ENCODE measurements at regions not wholly inside any gene's neighbourhood (a gene's known extent, or its start where the extent isn't known, plus 50 kb on each side); places are given as distances from the start of the nearest gene placed in this dataset.

- TF ChIP-seq E2F1 (CRISPR knock-in tag; IDR thresholded peaks at IDR 0.05) (no peak), NR2C2 (CRISPR knock-in tag; IDR thresholded peaks at IDR 0.05) (no peak), ETV6 (CRISPR knock-in tag; IDR thresholded peaks at IDR 0.05) (no peak), AR (CRISPR knock-in tag; IDR thresholded peaks at IDR 0.05) (no peak), MYBL2 (CRISPR knock-in tag; IDR thresholded peaks at IDR 0.05) (no peak), ZNF423 (CRISPR knock-in tag; IDR thresholded peaks at IDR 0.05) (no peak), E2F5 (CRISPR knock-in tag; IDR thresholded peaks at IDR 0.05) (no peak), ESRRA (CRISPR knock-in tag; IDR thresholded peaks at IDR 0.05; ENCODE audit: borderline replicate concordance) (no peak), NFYB (CRISPR knock-in tag; conservative IDR thresholded peaks at IDR 0.05; ENCODE audit: low read depth) (no peak), NR3C1 (CRISPR knock-in tag; conservative IDR thresholded peaks at IDR 0.05; ENCODE audit: low read depth) (no peak), MAX (CRISPR knock-in tag; IDR thresholded peaks at IDR 0.05) (no peak)
These were observed 436.4 kb downstream of the NPHP4 start (continued) for GRCh38 chr1:5555853-5556252.

- H3K27me3 Mint-ChIP-seq (ENCODE audit: low read depth) = peaks cover 9% of the 10 kb centered on the region
- H3K9me3 Mint-ChIP-seq = peaks cover 88% of the 10 kb centered on the region
- no peaks in the 10 kb centered on the region for H3K4me1 Mint-ChIP-seq
- ChIA-PET POLR2A (no interaction called here), CTCF (no interaction called here)
- DNase-seq (ENCODE audit: low spot score) (no peak), ATAC-seq (no peak)
- H3K36me3 Mint-ChIP-seq = peaks cover 74% of the 10 kb centered on the region
- TF ChIP-seq NR2C2 (CRISPR knock-in tag; IDR thresholded peaks at IDR 0.05) = no peak
- no peak for TF ChIP-seq FOXP4 (CRISPR knock-in tag; IDR thresholded peaks at IDR 0.05)
- no peak for TF ChIP-seq PRRX2 (CRISPR knock-in tag; IDR thresholded peaks at IDR 0.05)
- TF ChIP-seq ZNF396 (CRISPR knock-in tag; IDR thresholded peaks at IDR 0.05; ENCODE audit: borderline replicate concordance) = no peak
- TF ChIP-seq FOXJ3 (CRISPR knock-in tag; IDR thresholded peaks at IDR 0.05; ENCODE audit: borderline replicate concordance) = no peak
- TF ChIP-seq HMGXB4 (CRISPR knock-in tag; IDR thresholded peaks at IDR 0.05) = no peak
- TF ChIP-seq ZNF512 (CRISPR knock-in tag; IDR thresholded peaks at IDR 0.05; ENCODE audit: borderline replicate concordance) = no peak
- no peak for TF ChIP-seq NFYB (CRISPR knock-in tag; conservative IDR thresholded peaks at IDR 0.05; ENCODE audit: low read depth)
- TF ChIP-seq MLX (CRISPR knock-in tag; IDR thresholded peaks at IDR 0.05) = no peak
- no peak for TF ChIP-seq ZNF671 (CRISPR knock-in tag; IDR thresholded peaks at IDR 0.05)
- no peak for TF ChIP-seq MAX (CRISPR knock-in tag; IDR thresholded peaks at IDR 0.05)
- TF ChIP-seq ELF4 (CRISPR knock-in tag; IDR thresholded peaks at IDR 0.05; ENCODE audit: low read depth) = no peak
- no peak for TF ChIP-seq USF1 (CRISPR knock-in tag; IDR thresholded peaks at IDR 0.05)
- TF ChIP-seq ETV6 (CRISPR knock-in tag; IDR thresholded peaks at IDR 0.05) = no peak
- H3K27ac Mint-ChIP-seq = no peak overlapping the region
- H3K4me3 Mint-ChIP-seq = no peak overlapping the region
These were observed 437.4 kb downstream of the NPHP4 start for GRCh38 chr1:5554784-5555183.

Measured in WTC11 (cell line).